Activated CD4-positive, alpha-beta T cell treated with anti-CD3 and anti-CD28 coated beads, Interleukin-10, Interleukin-2, amounts not matched to agents 100 ng/mL and 50 ng/mL, durations not matched to agents 16 hours and 8 hours (primary cell): ENCODE measurements at regions not wholly inside any gene's neighbourhood (a gene's known extent, or its start where the extent isn't known, plus 50 kb on each side); places are given as distances from the start of the nearest gene placed in this dataset.
A peak's percentile ranks its signal among the peaks of the same experiment; 100 is the strongest.
"Not testable (repeated sequence)": the region's sequence is repeated elsewhere in the genome, so short reads cannot be mapped to it uniquely, and the experiment has no call there.

Experiments
- DNase-seq: peaks from one replicate; pipeline ENCODE4 v3.0.0-alpha.2; 2020

- no peak for DNase-seq
These were observed 56.1 kb downstream of the FEZF1 start for GRCh38 chr7:122248472-122248871.

- not testable (repeated sequence) for DNase-seq
These were observed 65.8 kb downstream of the FEZF1 start for GRCh38 chr7:122238729-122239128.

DNA sequence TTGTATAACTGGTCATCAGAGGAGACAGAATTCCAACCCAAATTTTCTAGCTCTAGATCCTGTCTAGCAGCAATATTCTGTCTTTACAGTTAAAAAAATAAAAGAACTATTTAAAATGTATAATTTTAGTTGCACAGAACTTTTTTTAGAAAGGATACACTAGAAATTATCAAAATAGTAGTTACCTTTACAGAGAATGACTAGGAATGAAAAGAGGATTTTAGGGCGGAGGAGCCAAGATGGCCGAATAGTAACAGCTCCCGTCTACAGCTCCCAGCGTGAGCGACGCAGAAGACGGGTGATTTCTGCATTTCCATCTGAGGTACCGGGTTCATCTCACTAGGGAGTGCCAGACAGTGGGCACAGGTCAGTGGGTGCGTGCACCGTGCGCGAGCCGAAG is 66.3 kb downstream of the FEZF1 start:
- DNase-seq = not testable (repeated sequence)

GRCh38 chr7:122225874-122226273 is 78.7 kb downstream of the FEZF1 start:
- no peak for DNase-seq

DNA sequence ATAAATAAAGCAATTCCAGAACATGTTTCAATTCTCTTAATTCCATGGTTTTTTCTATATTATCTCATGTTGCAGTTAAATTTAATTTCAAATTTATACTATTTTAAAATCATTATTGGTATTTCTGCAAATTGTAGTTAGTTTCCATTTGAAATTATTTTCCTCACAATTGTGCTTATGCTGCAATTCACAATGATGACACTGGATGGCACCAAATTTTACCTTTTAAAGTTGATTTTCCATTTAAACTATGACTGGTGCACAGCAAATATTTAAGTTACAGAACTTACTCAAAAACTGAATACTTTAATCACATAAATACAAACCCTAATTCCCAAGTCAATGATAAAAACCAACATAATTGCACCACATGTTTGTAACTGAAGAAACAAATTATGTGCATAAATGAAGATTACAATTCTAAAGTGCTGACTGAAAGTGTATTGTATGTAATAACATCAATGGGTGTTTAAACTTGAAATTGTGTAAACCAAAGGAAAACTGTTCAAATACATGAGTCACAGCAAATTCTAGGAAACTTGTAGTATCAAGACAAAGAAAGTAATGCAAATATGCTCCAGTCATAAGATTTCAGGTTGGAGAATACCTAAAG is 75.3 kb upstream of the AASS start:
- peak; percentile 1 for DNase-seq

GRCh38 chr7:122217125-122217524 is 73.1 kb upstream of the AASS start:
- DNase-seq = no peak

- DNase-seq = no peak
These were observed 68.7 kb upstream of the AASS start for GRCh38 chr7:122212754-122213153.

DNA sequence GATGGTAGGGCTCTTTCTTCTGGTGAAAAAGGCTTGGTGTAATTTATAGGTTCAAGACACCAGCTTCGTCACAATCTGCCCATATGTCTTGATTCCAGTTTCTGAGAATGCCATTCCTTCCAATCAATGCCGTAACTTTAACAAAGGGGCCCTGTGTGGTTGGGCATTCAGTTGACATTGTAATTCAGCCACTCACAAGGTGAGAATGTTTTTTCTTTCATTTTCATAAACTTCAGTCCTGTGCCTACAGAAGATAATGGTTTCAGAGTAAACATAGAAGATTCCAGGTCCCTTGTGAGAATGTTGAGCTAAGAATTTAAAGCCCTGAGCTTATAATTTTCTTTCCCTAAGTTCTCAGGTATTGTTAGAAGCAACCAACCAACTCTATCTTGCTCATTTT is 67.3 kb upstream of the AASS start:
- no peak for DNase-seq

- DNase-seq = no peak
These were observed 62.9 kb upstream of the AASS start for GRCh38 chr7:122206985-122207384.

DNA sequence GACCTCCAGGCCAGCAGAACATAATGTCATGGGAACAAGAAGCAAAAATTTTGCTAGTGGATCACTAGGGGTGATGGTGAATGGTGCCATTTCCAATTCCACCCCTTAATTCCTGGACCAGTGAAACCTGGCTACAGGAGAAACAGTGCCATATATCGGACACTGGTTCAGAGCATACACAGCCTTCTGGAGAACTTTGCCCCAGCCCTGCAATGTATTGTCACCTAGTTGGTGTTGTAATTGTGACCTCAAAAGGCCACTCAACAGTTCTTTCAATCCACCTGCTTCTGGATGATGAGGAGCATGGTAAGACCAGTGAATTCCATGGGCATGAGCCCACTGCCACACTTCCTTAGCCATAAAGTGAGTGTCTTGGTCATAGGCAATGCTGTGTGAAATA is 59.8 kb upstream of the AASS start:
- DNase-seq = no peak

- DNase-seq = no peak
These were observed 56.8 kb upstream of the AASS start for GRCh38 chr7:122200888-122201287.

- DNase-seq = no peak
These were observed 55.1 kb upstream of the AASS start for GRCh38 chr7:122199171-122199570.

GRCh38 chr7:122198581-122198980 is 54.5 kb upstream of the AASS start:
- DNase-seq = no peak
